OCI-LY3 (cell line): ENCODE measurements at regions not wholly inside any gene's neighbourhood (a gene's known extent, or its start where the extent isn't known, plus 50 kb on each side); places are given as distances from the start of the nearest gene placed in this dataset.

Source experiments
- H2AFZ ChIP-seq: fragments of 200-600, 300-600 bp; shearing (Covaris generic); 2 replicates; pipeline ENCODE4 v1.6.0; 2014; ENCODE audit warnings: antibody characterized with exemption, low read depth, low read length
- H3K27ac ChIP-seq: fragments of 200-600, 300-600 bp; sonication (generic); 2 replicates; pipeline ENCODE4 v1.5.1; 2014; ENCODE audit warnings: mild to moderate bottlenecking, low read length, moderate library complexity, mixed read lengths
- H3K27me3 ChIP-seq: fragments of 200-600, 300-600 bp; sonication (generic); 2 replicates; pipeline ENCODE4 v1.6.1; 2014; ENCODE audit warnings: low read depth, low read length, mixed read lengths
- H3K36me3 ChIP-seq: fragments of 200-600, 300-600 bp; sonication (generic); replicated peaks from 2 replicates; pipeline ENCODE3; 2014; ENCODE audit warnings: low read depth, low read length, mixed read lengths
- H3K4me1 ChIP-seq: fragments of 300-600, 200-600 bp; sonication (generic); 2 replicates; pipeline ENCODE4 v1.6.1; 2014; ENCODE audit warnings: low read length, mixed read lengths
- H3K4me2 ChIP-seq: fragments of 200-600, 300-600 bp; sonication (generic); 2 replicates; pipeline ENCODE4 v1.6.1; 2014; ENCODE audit warnings: low read length, mixed read lengths
- H3K4me3 ChIP-seq: fragments of 300-600, 200-600 bp; sonication (generic); 2 replicates; pipeline ENCODE4 v1.5.1; 2014; ENCODE audit warnings: antibody characterized with exemption, mild to moderate bottlenecking, low read length, moderate library complexity
- H3K79me2 ChIP-seq: fragments of 300-600, 200-600 bp; shearing (Covaris generic); 2 replicates; pipeline ENCODE4 v1.6.1; 2014; ENCODE audit warnings: mild to moderate bottlenecking, low read length, mixed read lengths
- H3K9ac ChIP-seq: fragments of 300-600, 200-600 bp; shearing (Covaris generic); 2 replicates; pipeline ENCODE4 v1.6.0; 2014; ENCODE audit warnings: mild to moderate bottlenecking, low read length, moderate library complexity
- H3K9me3 ChIP-seq: fragments of 200-600, 300-600 bp; shearing (Covaris generic); 2 replicates; pipeline ENCODE4 v1.6.1; 2014; ENCODE audit warnings: low read length, mixed read lengths; ENCODE audit not compliant: insufficient read depth
- H4K20me1 ChIP-seq: fragments of 200-600, 300-600 bp; sonication (generic); 2 replicates; pipeline ENCODE4 v1.6.1; 2016; ENCODE audit warnings: low read length, mixed read lengths; ENCODE audit not compliant: insufficient read depth
- EZH2phosphoT487 ChIP-seq: fragments of 200-600 bp; shearing (Covaris generic); IDR thresholded peaks from 2 replicates; pipeline ENCODE4 v1.6.1; 2018; ENCODE audit warnings: antibody characterized with exemption, mixed run types, low read depth
- TF ChIP-seq, protein P1 (sequence below): fragments of 200-600, 300-600 bp; sonication (generic); IDR thresholded peaks from 2 replicates; pipeline ENCODE4 v1.5.1; 2014; ENCODE audit warnings: antibody characterized with exemption, low read length, low read depth

DNA sequence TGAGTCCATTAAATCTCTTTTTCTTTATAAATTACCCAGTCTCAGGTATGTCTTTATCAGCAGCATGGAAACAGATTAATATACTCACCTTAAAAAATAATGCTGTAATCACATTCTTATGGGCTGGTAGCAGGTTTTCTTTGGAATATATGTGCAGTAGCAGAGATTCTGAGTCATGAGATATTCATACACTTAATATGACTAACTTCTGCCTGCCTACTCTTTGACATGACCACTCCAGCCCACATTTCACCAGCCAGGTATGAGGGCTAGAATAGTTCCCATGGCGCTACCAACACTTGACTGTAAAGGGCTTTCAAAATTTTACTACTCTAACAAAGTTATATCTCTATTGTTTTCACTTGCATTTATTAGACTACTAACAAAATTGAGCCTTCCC is 74.1 kb upstream of the GHR start:
- Histone ChIP-seq H4K20me1 (no peaks in the 10 kb centered on the region), H3K9me3 (no peaks in the 10 kb centered on the region)
- TF ChIP-seq EZH2phosphoT487 = no peak
- TF ChIP-seq, protein P1, sequence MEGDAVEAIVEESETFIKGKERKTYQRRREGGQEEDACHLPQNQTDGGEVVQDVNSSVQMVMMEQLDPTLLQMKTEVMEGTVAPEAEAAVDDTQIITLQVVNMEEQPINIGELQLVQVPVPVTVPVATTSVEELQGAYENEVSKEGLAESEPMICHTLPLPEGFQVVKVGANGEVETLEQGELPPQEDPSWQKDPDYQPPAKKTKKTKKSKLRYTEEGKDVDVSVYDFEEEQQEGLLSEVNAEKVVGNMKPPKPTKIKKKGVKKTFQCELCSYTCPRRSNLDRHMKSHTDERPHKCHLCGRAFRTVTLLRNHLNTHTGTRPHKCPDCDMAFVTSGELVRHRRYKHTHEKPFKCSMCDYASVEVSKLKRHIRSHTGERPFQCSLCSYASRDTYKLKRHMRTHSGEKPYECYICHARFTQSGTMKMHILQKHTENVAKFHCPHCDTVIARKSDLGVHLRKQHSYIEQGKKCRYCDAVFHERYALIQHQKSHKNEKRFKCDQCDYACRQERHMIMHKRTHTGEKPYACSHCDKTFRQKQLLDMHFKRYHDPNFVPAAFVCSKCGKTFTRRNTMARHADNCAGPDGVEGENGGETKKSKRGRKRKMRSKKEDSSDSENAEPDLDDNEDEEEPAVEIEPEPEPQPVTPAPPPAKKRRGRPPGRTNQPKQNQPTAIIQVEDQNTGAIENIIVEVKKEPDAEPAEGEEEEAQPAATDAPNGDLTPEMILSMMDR = no peak

DNA sequence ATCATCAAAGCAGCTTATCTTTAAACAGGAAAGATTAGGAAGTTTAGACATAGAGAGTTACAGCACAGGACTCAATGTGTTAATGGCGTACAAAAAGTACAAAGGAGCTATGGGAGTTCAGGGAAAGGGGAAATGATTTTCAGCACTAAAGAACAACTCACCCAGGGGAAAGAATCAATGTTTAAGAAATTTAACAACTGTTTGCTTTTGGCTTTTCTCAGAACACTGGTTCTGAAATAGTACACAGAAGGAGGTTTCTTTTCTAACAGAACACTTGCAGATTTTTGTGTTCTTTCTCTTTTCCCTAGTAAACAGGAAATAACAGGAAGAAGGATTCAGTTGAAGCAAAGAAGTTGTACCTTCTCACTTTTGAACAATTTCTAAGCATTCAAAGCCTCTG is 71.3 kb upstream of the GHR start:
- Histone ChIP-seq H3K9me3 (no peaks in the 10 kb centered on the region), H2AFZ (no peak overlapping the region), H3K4me2 (no peak overlapping the region), H3K9ac (no peak overlapping the region), H3K27ac (no peak overlapping the region), H3K4me1 (no peaks in the 10 kb centered on the region), H3K36me3 (no peaks in the 10 kb centered on the region), H4K20me1 (no peaks in the 10 kb centered on the region), H3K27me3 (no peaks in the 10 kb centered on the region), H3K4me3 (no peak overlapping the region), H3K79me2 (no peaks in the 10 kb centered on the region)
- TF ChIP-seq, protein P1 = no peak
- no peak for TF ChIP-seq EZH2phosphoT487

More for the DNA sequence above, 74.1 kb upstream of the GHR start:
- Histone ChIP-seq H3K4me1 (no peaks in the 10 kb centered on the region), H3K4me2 (no peak overlapping the region), H3K27me3 (no peaks in the 10 kb centered on the region), H3K79me2 (no peaks in the 10 kb centered on the region), H2AFZ (no peak overlapping the region), H3K4me3 (no peak overlapping the region), H3K36me3 (no peaks in the 10 kb centered on the region), H3K27ac (no peak overlapping the region), H3K9ac (no peak overlapping the region)

DNA sequence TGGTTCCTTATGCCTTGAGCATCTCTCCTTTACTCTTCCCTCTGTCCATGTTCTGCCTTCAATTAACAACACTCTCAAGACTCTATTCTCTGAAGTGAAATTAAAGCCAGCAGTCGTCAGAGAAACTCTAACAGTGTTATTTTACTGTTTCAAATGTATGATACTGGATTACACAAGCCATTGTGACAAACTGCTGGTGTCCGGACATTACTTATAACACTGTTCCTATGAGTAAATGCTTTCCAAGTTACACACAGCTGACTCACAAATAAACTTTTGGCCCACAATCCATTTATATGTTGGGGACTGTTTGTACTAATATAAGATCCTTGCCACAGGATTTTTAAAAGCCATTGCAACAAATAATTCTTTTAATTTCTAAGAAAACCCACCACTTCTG is 63.2 kb upstream of the GHR start:
- Histone ChIP-seq H3K9me3 (no peaks in the 10 kb centered on the region), H3K9ac (no peak overlapping the region), H3K79me2 (no peaks in the 10 kb centered on the region), H3K27ac (no peak overlapping the region), H2AFZ (no peak overlapping the region), H3K4me2 (no peak overlapping the region), H3K4me1 (no peaks in the 10 kb centered on the region), H4K20me1 (no peaks in the 10 kb centered on the region), H3K36me3 (no peaks in the 10 kb centered on the region), H3K27me3 (no peaks in the 10 kb centered on the region), H3K4me3 (no peak overlapping the region)
- no peak for TF ChIP-seq EZH2phosphoT487
- TF ChIP-seq, protein P1 = no peak

DNA sequence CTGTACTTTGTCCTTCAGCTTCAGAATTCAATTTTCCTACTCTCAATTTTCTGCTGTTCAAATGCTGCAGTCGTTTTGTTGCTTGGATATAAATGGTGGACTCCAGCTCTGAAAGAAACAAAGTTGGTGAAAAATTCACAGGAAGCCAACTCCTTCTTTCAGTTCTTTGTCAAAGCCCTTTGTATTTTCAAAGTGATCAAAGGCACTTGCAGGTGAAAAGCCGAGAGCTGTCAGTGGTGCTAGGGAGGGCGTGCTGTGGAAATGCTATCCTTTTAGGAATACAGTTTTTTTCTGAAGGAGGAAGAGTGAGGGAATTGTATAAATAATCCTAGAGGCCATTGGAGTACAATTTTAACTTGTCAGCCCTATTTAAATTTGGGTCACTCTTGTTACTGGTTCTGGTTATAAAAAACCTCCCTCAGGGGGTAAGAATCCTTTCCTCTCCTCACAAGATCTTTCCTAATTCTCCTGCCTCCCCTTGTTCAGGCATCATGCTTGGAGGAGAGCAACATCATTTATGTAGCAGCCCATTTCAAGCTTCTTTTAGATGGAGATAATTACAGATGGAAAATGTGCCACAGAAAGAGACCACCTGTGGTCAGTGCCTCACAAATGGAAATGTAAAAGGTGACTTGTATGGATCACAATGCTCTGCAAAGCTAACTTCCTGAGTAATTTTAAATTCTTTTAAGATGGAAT is 62.5 kb upstream of the GHR start:
- no peaks in the 10 kb centered on the region for H4K20me1 ChIP-seq
- H3K27ac ChIP-seq = no peak overlapping the region
- no peaks in the 10 kb centered on the region for H3K27me3 ChIP-seq
- H3K4me2 ChIP-seq = no peak overlapping the region
- H2AFZ ChIP-seq = no peak overlapping the region
- no peaks in the 10 kb centered on the region for H3K9me3 ChIP-seq
- no peak overlapping the region for H3K4me3 ChIP-seq
- no peaks in the 10 kb centered on the region for H3K4me1 ChIP-seq
- H3K79me2 ChIP-seq = no peaks in the 10 kb centered on the region
- TF ChIP-seq, protein P1 = no peak
- TF ChIP-seq EZH2phosphoT487 = no peak
- H3K9ac ChIP-seq = no peak overlapping the region
- H3K36me3 ChIP-seq = no peaks in the 10 kb centered on the region
